SK-MEL-5 (cell line): ENCODE measurements at regions not wholly inside any gene's neighbourhood (a gene's known extent, or its start where the extent isn't known, plus 50 kb on each side); places are given as distances from the start of the nearest gene placed in this dataset.
"Not testable (repeated sequence)": the region's sequence is repeated elsewhere in the genome, so short reads cannot be mapped to it uniquely, and the experiment has no call there.

Experiments
- DNase-seq: peaks from one replicate; pipeline ENCODE4 v3.0.0-alpha.2; 2016; ENCODE audit warnings: low read depth, low spot score
- in situ Hi-C: cut with HindIII; loops from 2 replicates; pipeline ENCODE4 v1.10.0; 2016; ENCODE audit warnings: low sequenced_read_pairs, high pct_unique_total_duplicates, low pct_unique_long_range_greater_than_20kb

DNA sequence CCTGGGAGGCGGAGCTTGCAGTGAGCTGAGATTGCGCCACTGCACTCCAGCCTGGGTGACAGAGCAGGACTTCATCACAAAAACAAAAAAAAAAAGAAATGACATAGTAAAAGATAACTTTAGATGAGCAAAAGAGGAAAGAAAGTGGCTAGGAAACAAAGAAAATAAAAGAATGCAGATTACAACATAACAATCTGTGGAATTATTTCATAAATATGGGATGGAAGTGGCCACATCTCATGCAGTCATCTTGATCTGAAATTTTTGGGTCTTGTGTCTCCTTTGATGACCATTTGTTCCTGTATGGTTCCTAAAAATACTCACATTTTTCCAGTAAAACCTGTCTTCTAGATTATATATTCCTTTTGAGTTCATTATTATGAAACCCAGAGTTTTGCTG, 271.4 kb downstream of the SPRY1 start:
- in situ Hi-C loops = no loop called here
- no peak for DNase-seq

DNA sequence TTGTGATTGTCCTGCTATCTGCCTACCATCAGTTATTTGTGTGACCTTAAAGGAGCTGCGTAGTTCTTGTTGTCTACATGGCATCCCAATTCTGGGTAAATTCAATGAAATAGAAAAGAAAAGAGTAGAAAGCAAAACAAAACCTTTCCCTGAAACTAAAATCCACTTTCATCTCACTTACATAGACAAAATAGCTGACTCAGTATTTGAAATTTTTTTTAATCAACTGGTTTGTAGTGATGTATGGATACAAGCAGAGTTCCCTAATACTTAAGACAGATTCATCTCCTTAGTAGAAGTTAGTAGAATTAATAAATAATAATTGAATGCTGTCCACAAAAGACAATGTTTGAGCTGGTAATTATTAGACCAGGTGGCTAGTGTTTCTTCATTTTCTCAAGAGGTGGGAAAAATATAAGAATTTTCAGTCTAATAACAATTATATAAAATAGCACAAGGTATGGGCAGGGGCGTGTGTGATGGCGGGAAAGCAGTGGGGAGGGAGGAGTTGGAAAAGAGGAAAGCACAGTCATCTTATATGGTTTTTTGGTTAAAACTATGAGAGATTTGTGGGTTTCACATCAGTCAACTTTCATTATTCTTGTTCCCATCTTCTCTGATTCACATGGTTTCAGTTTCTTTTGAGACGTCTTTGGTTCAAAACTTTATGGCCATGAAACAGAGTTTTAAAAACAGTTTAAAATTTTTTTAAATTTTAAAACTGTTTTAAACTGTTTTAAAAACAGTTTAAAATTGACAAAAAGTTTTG, 275.2 kb downstream of the SPRY1 start:
- in situ Hi-C loops = no loop called here
- no peak for DNase-seq

DNA sequence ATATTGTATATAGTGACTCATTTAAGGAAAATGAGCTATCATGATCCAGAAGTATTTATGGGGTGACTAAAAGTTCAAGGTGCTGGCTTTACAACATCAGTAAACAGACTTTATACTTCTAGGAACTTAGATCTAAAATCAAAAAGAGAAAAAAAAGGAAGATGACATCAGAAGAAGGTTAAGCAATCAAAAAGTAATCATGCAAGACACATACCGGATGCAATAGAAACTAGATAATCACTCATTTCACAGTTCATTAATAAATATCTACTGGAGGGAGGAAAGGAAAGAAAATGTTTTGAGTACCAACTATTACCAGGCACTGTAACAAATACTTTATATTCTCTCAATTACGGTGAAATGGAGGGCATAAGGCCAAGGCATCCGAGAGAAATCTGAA, 276.4 kb downstream of the SPRY1 start:
- no peak for DNase-seq
- in situ Hi-C loops = no loop called here

DNA sequence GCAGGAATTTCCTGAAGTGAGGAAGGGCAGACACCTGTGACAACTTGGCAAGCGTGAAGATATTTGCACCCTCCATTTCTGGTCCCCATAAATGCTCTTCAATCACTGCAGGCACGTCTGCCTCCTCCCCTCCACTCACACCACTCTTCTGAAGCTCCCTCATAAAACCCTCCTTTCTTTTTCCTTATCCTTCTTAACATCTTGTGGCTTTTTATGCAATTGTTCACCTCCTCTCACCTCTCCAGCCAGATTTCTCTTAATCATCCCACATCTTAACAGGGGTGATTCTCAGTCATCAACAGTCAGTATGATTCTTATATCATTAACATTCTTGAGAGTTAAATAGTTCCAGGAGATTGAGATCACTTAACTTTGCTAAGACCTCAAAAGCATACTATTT, 277.4 kb downstream of the SPRY1 start:
- no peak for DNase-seq
- in situ Hi-C loops = no loop called here

DNA sequence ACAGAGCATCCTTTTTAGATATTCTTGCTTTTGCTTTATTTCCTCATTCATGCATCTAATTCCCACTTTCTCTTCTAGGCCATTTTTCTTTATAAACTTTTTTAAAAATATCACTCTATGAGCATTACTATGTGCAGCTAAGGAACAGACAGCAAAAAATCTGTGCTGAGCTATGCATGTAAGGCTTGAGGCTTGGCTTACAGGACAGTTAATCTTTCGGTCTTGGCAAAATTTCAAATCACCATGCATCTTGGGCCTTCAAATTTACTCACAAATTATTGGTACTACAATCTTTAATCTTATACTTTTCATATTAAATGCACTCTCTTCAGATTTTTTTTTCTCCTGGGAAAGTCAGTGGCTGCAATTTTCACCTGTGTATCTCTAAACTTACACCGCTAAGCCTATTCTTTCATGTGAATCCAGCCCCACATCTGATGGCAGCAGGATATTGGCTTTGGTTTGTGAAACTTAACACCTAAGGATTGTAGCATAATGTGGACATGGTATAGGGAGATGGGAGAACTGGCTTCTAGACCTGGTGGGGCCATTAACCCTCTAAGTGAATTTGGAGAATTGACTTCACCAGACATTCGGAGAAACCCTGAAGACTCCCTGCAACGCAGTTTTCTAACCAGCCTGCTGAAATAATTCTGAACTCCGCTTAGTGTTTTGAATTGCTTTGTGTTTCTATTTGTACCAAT, 278.3 kb downstream of the SPRY1 start:
- DNase-seq = no peak
- in situ Hi-C loops = no loop called here

DNA sequence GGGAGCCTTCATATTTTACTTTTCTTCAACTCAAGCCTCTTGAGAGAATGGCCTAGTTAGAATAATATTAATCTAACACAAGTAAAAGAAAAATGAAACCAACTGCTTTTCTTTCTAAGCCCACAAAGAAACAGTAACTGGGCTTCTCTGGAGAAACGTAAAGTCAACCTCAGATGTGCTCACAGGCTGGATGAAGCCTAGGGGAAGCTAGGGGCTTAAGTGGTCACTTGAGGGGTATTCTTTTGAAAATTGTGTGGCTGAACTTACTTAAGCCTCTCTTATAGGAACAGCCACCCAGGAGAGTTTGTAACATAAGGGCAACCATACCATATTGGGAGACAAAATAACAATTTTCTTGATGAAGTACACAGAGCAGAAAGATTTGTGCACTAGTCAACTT, 279.0 kb downstream of the SPRY1 start:
- DNase-seq = no peak
- in situ Hi-C loops = no loop called here

DNA sequence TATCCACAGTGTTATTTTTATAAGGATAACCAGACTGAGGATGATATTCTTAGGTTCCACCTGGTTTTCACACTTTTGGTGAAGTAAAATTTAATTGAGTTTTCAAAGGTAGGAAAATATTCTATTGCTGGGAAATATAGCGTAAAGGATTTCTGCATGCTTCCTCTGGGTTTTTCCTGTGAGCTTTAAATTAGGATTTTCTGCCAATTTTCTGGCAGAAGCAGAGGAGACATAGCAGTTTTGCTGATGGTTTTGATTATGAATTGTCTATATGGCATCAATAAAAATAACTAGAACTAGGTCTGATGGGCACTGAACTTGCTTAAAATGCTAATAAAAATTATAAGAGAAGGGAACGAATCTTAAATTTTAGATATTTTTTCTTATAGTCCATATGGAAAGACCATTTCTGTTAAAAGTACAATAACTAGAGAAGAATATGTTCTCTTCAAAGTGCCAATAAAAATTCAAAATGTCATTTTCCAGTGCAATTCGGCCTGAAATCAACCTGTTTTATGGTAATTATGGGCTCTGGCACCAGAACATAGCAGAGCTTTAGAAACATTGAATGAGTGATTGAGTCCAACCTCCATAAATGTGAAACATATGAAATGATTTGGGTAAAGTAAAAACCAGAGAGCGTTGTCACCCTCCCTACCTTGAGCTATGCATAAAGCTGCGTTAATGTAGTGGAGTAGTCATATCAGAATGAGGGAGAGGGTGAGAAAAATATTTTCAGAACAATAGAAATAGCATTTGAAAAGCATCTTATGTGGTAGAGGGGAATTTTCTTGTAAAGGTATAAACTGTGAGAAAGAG, 279.7 kb downstream of the SPRY1 start:
- in situ Hi-C loops = no loop called here
- no peak for DNase-seq

DNA sequence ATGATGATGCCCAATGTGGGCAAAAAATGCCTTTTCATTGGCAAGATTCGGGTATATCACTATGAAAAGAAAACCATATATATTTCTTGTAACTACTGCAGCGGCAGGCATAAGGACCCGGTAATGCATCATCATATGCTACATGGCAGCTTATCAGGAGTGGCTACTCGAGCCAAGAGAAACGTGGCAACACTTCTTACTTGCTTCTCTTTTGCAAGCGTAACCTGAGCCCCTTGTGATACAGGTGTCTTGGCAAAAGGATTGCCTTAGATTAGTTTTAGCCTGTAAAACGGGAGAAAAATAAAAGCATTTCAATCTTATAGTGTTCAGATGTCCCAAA, 280.3 kb downstream of the SPRY1 start:
- in situ Hi-C loops = no loop called here

DNA sequence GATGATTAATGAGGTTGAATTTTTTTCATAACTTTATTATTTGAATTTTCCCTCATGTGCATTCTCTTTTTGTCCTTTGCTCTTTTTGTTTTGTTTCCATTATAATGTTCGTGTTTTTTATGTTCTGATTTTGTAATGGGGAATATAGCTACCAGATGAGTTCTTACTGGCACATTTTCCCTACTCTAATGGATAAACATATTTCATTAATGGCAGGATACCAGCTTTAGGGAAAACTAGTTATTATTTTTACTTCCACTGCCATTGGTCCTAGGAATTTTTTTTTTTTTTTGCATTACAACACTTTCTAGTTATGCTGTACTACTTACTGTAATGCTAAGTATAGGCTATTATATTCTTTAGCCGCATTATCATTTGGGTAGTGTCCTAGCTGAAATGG, 286.3 kb downstream of the SPRY1 start:
- in situ Hi-C loops = no loop called here

More for the DNA sequence above, 280.3 kb downstream of the SPRY1 start:
- DNase-seq = no peak

DNA sequence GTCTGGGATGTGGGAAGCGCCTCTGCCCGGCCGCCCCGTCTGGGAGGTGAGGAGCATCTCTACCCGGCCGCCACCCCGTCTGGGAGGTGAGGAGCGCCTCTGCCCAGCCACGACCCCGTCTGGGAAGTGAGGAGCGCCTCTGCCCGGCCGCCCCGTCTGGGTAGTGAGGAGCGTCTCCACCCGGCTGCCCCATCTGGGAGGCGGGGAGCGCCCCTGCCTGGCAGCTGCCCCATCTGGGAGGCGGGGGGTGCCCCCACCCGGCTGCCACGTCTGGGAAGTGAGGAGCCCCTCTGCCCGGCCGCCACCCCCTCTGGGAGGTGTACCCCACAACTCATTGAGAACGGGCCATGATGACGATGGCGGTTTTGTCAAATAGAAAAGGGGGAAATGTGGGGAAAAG, 288.3 kb downstream of the SPRY1 start:
- DNase-seq, in situ Hi-C loops: not testable (repeated sequence)

More for the DNA sequence above, 286.3 kb downstream of the SPRY1 start:
- DNase-seq = no peak

DNA sequence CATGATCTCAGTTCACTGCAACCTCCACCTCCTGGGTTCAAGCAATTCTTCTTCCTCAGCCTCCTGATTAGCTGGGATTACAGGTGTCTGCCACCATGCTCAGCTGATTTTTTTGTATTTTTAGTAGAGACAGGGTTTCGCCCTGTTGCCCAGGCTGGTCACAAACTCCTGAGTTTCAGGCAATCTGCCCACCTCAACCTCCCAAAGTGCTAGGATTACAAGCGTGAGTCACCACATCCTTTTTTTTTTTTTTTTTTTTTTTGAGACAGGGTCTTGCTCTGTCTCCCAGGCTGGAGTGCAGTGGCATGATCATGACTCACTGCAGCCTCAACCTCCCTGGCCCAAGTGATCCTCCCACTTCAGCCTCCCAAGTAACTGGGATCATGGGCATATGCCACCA, 298.9 kb downstream of the SPRY1 start:
- DNase-seq, in situ Hi-C loops: not testable (repeated sequence)

DNA sequence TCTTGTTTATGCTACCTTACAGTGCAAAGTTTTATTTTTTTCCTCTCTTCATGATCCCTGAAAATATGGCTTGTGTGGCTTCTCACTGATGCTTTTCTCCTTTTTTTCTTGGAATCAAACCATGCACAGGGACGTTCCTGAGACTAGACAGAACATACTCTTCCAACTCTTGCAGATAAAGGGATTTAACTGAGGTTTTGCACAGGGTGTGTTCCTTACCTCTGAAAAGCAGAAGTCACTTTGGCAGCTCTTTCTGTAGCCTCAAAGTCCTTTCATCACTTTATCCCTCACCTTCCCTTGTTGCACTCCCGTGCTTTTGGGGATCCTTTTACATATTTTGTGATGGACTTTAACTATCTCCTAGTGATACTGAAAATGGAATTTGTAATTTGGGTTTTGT, 300.1 kb downstream of the SPRY1 start:
- in situ Hi-C loops = no loop called here
- DNase-seq = no peak

DNA sequence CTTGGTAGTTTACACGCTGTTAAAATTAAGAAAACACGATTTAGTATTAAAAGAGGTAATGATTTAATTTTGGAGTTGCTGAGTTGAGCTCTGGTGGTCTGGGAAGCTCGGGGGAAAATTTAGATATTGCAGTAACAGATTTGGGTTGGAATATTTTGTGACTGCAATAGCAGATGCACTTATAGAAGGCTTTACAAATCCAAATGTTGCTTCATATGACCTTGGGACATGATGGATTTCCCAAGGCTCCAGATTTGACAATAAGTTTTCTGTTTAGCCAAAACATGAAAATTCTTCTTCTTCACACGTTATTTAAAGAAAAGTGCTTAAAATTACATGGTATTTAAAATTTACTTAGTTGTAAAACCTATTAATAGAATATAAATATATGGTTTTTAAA, 302.0 kb downstream of the SPRY1 start:
- DNase-seq = no peak
- in situ Hi-C loops = no loop called here

DNA sequence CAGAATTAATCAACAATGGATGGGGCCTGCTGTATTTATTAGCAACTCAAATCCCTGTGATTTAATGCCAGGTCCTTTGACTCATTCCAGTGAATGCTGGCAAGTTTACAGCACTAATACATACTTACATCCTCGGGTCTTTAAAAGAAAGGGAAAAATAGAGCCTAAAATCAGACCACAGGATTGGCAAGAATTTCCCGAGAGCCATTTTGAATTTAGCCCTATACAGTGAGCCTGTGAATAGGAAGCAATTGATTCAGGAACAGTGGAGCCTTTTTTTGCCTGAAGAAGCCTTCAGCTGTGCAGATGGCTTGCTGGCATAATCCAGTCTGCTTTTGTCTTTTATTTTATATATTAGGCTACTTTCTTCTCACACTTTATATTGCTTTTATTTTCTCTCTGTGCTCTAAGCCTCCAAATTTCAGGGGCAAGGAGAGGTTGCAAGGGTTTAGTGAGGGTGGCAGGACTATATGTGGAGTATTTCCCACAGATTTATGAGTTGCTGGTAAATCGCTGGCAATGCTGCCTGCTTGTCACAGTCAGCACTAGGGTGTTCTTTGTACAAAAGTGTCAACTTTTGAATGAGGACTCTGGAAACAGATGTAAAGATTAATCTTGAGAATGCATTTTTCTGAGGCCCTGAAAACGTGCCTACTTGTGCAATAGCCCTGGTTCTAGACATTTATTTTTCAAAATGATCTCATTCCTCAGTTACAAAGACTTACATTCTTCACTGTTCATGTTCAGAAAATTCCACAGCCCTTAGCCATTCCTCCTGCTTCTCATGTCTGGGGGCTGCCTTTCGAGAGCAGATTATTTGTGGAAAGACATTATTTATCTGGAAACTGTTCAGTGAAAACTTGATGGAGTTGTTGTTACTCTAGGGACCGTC, 303.5 kb downstream of the SPRY1 start:
- in situ Hi-C loops = no loop called here

DNA sequence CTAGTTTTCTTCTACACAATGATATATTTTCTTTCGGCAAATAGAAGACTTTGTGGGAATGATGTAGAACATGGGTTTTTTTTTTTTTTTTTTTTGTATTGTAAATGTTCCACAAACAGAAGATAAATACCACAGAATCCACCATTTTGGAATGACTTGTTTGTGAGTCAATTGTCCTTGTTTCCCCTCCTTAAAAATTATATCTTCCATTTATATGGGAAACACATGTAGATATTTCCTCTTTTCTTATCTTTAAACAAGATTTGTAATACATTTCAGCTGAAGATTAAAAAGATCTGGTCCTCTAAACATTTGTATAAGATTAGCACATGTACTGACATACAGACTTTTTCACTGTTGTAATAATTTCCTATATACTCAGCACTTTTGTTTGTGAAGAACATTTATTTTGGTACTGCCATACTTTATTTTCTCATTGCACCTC, 304.6 kb downstream of the SPRY1 start:
- DNase-seq = no peak
- in situ Hi-C loops = no loop called here

More for the DNA sequence above, 303.5 kb downstream of the SPRY1 start:
- peak; percentile 75 for DNase-seq

DNA sequence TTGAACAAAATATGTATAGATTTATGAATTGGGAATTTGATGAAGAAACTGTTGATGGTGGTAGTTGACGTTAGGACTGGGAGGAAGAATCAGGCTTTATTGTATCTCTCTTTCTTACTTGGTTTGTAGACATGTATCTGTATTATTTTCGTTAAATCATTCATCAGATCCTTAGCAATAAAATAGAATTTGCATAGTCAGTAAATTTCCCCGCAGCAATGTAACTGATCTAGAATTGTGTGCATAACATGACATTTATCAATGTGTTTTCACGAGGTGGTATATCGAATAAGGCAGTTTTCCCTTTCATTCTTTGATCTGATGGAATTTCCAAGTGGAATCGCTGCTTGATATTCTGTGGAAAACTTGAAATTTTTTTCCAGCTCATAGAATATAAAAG, 308.8 kb downstream of the SPRY1 start:
- DNase-seq = no peak
- in situ Hi-C loops = no loop called here

DNA sequence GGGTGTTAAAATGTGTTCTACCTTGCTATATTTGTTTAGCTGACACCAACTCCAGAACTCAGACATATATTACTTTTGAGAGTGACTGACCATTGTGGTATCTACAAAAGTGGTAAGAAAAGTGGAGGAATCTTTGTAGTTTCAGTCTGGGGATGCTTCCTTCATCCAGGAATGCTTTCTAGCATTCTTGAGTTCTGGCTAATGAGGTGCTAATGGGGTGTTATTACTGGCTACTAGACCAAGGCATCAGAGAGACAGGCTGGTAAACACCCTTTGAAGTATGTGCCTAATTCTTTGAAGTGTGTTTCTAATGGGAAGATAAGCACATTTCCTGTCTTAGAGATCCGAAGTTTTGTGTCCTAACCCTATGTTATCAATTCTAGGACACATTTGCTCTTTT, 310.4 kb downstream of the SPRY1 start:
- DNase-seq = no peak
- in situ Hi-C loops = no loop called here

DNA sequence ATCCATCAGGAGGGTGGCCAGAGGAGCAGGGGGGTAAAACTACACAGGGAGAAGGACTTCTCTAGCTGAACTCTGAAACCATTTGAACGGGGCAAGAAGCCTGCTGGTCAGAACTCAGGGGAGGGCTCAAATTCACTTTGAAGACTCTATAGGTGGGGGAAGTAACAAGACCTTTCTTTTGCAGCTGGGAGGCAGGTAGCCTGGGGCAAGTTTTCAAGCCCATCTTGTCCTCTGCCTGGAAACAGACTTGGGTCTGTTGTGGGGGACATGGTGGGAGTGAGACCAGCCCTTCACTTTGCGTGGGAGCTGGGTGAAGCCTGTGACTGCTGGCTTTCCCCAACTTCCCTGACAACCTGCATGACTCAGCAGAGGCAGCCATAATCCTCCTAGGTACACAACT, 312.3 kb downstream of the SPRY1 start:
- DNase-seq = no peak
- in situ Hi-C loops = no loop called here
